ENCODE measurements at regions not wholly inside any gene's neighbourhood (a gene's known extent, or its start where the extent isn't known, plus 50 kb on each side); places are given as distances from the start of the nearest gene placed in this dataset.

GRCh38 chr12:47449797-47450196 lies 256.0 kb downstream of the RPAP3 start:
- no CpG with 5 or more reads among the region's 1 CpG for WGBS (ENCODE audit: insufficient coverage)
- H3K36me3 ChIP-seq (replicated peaks in 1 of 2; ENCODE audit: control insufficient read depth in 1 of 2, insufficient read depth in 2 of 2, low read length in 2 of 2): no peaks in the 10 kb centered on the region
- H3K4me1 ChIP-seq (ENCODE audit: control insufficient read depth in 1 of 2, insufficient read depth in 2 of 2, low read length in 2 of 2): no peaks in the 10 kb centered on the region
- H3K27me3 Mint-ChIP-seq (ENCODE audit: low read depth in 3 of 3): peaks cover 0 to 7% (median 3%) of the 10 kb centered on the region in 3 donors
- no peak for DNase-seq
- intact Hi-C loops (cut with micrococcal nuclease): no loop called here
- no peak overlapping the region for H3K4me3 Mint-ChIP-seq
- H3K9me3 ChIP-seq (replicated peaks in 1 of 2; ENCODE audit: control insufficient read depth in 1 of 2, insufficient read depth in 1 of 2, low read length in 2 of 2): no peaks in the 10 kb centered on the region
- H3K27ac ChIP-seq (ENCODE audit: low read depth in 1 of 2, low read length in 2 of 2): no peak overlapping the region
- no peak overlapping the region for H2AFZ ChIP-seq (ENCODE audit: insufficient read depth, low read depth, low read length, poor library complexity, severe bottlenecking)
- TF ChIP-seq CTCF (IDR thresholded peaks at IDR 0.05): no peak
- no peak overlapping the region for H3K27ac Mint-ChIP-seq
- H3K79me2 ChIP-seq (ENCODE audit: insufficient read depth, low read length): no peaks in the 10 kb centered on the region
- no peaks in the 10 kb centered on the region for H3K36me3 Mint-ChIP-seq
- peaks cover under 1 to 14% (median 7%) of the 10 kb centered on the region in 7 donors for H3K9me3 Mint-ChIP-seq
- no peaks in the 10 kb centered on the region for H3K4me1 Mint-ChIP-seq
- no peaks in the 10 kb centered on the region for H3K27me3 ChIP-seq (ENCODE audit: control insufficient read depth in 2 of 2, insufficient read depth in 2 of 2, low read length in 2 of 2)
- no peaks in the 10 kb centered on the region for H4K20me1 ChIP-seq (ENCODE audit: insufficient read depth, low read length)
- H3K4me2 ChIP-seq (replicated peaks; ENCODE audit: extremely low read depth, low read length, poor library complexity, severe bottlenecking): no peak overlapping the region
- no peak overlapping the region for H3K9ac ChIP-seq (ENCODE audit: insufficient read depth, low read length, poor library complexity, severe bottlenecking)
- H3K4me3 ChIP-seq (replicated peaks in 1 of 3; ENCODE audit: low read depth in 2 of 3, low read length in 3 of 3): no peak overlapping the region

GRCh38 chr12:47442310-47442709 lies 263.5 kb downstream of the RPAP3 start:
- intact Hi-C loops (cut with micrococcal nuclease): no loop called here
- peaks cover 21 to 41% (median 28%) of the 10 kb centered on the region in 7 donors for H3K9me3 Mint-ChIP-seq

More at GRCh38 chr12:47442310-47442709, 263.5 kb downstream of the RPAP3 start:
- no peak overlapping the region for H3K4me2 ChIP-seq (replicated peaks; ENCODE audit: extremely low read depth, low read length, poor library complexity, severe bottlenecking)
- no peaks in the 10 kb centered on the region for H3K36me3 ChIP-seq (replicated peaks in 1 of 2; ENCODE audit: control insufficient read depth in 1 of 2, insufficient read depth in 2 of 2, low read length in 2 of 2)
- 80% methylated on average over 1 of the region's 1 CpG for WGBS (ENCODE audit: insufficient coverage)
- TF ChIP-seq CTCF (IDR thresholded peaks at IDR 0.05): no peak
- no peak for DNase-seq
- H3K4me3 ChIP-seq (replicated peaks in 1 of 3; ENCODE audit: low read depth in 2 of 3, low read length in 3 of 3): no peak overlapping the region
- no peaks in the 10 kb centered on the region for H4K20me1 ChIP-seq (ENCODE audit: insufficient read depth, low read length)
- no peaks in the 10 kb centered on the region for H3K4me1 ChIP-seq (ENCODE audit: control insufficient read depth in 1 of 2, insufficient read depth in 2 of 2, low read length in 2 of 2)
- H3K27me3 ChIP-seq (ENCODE audit: control insufficient read depth in 2 of 2, insufficient read depth in 2 of 2, low read length in 2 of 2): no peaks in the 10 kb centered on the region
- H3K79me2 ChIP-seq (ENCODE audit: insufficient read depth, low read length): no peaks in the 10 kb centered on the region
- H3K27ac ChIP-seq (ENCODE audit: low read depth in 1 of 2, low read length in 2 of 2): no peak overlapping the region
- Mint-ChIP-seq H3K4me3 (no peak overlapping the region), H3K4me1 (no peaks in the 10 kb centered on the region), H3K27me3 (ENCODE audit: low read depth in 3 of 3) (peaks cover 0 to 2% (median 0%) of the 10 kb centered on the region in 3 donors), H3K27ac (no peak overlapping the region), H3K36me3 (no peaks in the 10 kb centered on the region)
- no peak overlapping the region for H3K9ac ChIP-seq (ENCODE audit: insufficient read depth, low read length, poor library complexity, severe bottlenecking)
- peaks cover 9 to 14% of the 10 kb centered on the region in 2 donors for H3K9me3 ChIP-seq (replicated peaks in 1 of 2; ENCODE audit: control insufficient read depth in 1 of 2, insufficient read depth in 1 of 2, low read length in 2 of 2)
- H2AFZ ChIP-seq (ENCODE audit: insufficient read depth, low read depth, low read length, poor library complexity, severe bottlenecking): no peak overlapping the region

Data from CD14-positive monocyte (primary cell).